ENCODE measurements at regions not wholly inside any gene's neighbourhood (a gene's known extent, or its start where the extent isn't known, plus 50 kb on each side); places are given as distances from the start of the nearest gene placed in this dataset.

DNA sequence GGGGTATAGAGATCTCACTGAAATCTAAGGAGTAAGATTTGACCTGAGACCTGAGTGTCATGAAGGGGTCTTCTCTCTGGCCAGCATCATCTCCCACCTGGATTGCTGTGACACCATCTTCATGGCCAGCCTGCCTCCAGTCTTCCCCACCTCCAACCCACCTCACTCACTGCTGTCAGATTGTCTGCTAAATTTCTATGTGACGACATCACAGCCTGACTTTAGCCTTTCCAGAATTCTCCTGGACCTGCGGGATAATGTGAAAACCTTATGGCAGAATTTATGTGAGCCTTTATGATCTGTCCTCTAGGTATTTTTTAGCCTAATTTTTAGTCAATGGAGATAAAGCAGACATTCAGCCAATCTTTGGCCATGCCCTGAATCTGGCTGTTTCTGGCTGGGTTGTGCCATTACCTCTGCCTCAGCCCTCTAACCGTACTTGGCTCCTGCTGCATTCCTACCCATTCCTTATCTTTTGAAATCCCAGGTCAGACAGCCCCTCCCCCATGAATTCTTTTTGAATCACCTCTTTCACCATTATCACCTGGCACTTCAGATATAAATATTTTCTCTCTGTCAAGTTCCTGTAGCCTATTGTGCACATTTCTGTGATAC lies 66.4 kb upstream of the MMADHC start:
- intact Hi-C loops (cut with DNase I; ENCODE audit: low total_unique reads), result no loop called here
- no peaks in the 10 kb centered on the region for H3K27me3 ChIP-seq
- H3K27ac ChIP-seq, result no peak overlapping the region
- H3K9me3 ChIP-seq, result peaks cover 0 to 4% of the 10 kb centered on the region in 2 donors
- no peaks in the 10 kb centered on the region for H3K36me3 ChIP-seq
- H3K4me1 ChIP-seq, result no peaks in the 10 kb centered on the region
- no peak for DNase-seq
- no peak for TF ChIP-seq POLR2A (IDR thresholded peaks at IDR 0.05)
- TF ChIP-seq, protein P1, sequence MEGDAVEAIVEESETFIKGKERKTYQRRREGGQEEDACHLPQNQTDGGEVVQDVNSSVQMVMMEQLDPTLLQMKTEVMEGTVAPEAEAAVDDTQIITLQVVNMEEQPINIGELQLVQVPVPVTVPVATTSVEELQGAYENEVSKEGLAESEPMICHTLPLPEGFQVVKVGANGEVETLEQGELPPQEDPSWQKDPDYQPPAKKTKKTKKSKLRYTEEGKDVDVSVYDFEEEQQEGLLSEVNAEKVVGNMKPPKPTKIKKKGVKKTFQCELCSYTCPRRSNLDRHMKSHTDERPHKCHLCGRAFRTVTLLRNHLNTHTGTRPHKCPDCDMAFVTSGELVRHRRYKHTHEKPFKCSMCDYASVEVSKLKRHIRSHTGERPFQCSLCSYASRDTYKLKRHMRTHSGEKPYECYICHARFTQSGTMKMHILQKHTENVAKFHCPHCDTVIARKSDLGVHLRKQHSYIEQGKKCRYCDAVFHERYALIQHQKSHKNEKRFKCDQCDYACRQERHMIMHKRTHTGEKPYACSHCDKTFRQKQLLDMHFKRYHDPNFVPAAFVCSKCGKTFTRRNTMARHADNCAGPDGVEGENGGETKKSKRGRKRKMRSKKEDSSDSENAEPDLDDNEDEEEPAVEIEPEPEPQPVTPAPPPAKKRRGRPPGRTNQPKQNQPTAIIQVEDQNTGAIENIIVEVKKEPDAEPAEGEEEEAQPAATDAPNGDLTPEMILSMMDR (IDR thresholded peaks at IDR 0.05), result no peak
- no peak overlapping the region for H3K4me3 ChIP-seq

DNA sequence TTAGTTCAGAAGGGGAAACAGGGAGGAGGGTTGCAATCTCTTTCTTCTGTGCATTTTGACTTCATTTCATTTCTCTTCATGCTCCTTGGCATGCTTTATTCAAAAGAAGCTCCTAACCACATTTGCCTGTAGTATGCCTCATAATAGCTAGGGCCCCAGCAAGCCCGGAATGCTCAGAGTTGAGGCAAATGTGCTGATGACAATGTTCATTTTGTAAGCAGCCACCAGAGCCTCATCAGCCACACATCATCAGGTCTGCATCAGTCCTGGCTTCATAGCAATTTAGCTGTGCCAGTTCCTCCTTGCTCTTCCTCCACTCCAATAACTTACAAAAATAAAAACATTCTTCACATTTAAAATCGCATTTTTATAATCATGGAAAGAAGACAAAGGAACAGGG lies 65.4 kb upstream of the MMADHC start:
- intact Hi-C loops (cut with DNase I; ENCODE audit: low total_unique reads), result no loop called here
- H3K9me3 ChIP-seq, result peaks cover 0 to 4% of the 10 kb centered on the region in 2 donors
- H3K27ac ChIP-seq, result no peak overlapping the region
- H3K36me3 ChIP-seq, result no peaks in the 10 kb centered on the region
- H3K4me1 ChIP-seq, result no peaks in the 10 kb centered on the region
- DNase-seq, result no peak
- TF ChIP-seq POLR2A (IDR thresholded peaks at IDR 0.05), result no peak
- TF ChIP-seq, protein P1 (IDR thresholded peaks at IDR 0.05), result no peak
- H3K4me3 ChIP-seq, result no peak overlapping the region
- no peaks in the 10 kb centered on the region for H3K27me3 ChIP-seq

DNA sequence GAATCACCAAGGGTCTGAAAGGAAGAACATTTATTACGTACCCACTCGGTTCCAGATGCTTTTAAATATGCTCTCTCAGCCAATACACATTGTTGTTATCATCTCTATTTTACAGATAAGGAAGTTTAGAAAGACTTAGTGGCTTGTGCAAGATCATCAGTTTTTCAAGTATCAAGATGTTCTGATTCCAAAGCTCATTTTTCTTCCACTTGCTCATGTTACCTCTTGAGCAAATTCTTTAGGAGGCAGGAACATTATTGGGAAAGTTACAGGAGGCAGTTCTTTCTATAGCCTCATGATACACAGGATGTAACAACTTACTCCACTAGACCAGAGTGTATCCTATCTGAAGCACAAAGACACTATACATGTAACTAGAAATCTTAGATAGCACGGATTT lies 65.0 kb upstream of the MMADHC start:
- TF ChIP-seq POLR2A (IDR thresholded peaks at IDR 0.05), result no peak
- TF ChIP-seq, protein P1 (IDR thresholded peaks at IDR 0.05), result no peak
- H3K27me3 ChIP-seq, result no peaks in the 10 kb centered on the region
- DNase-seq, result no peak
- no peaks in the 10 kb centered on the region for H3K4me1 ChIP-seq
- peaks cover 0 to 4% of the 10 kb centered on the region in 2 donors for H3K9me3 ChIP-seq
- intact Hi-C loops (cut with DNase I; ENCODE audit: low total_unique reads), result no loop called here
- no peak overlapping the region for H3K4me3 ChIP-seq
- H3K36me3 ChIP-seq, result no peaks in the 10 kb centered on the region
- no peak overlapping the region for H3K27ac ChIP-seq

DNA sequence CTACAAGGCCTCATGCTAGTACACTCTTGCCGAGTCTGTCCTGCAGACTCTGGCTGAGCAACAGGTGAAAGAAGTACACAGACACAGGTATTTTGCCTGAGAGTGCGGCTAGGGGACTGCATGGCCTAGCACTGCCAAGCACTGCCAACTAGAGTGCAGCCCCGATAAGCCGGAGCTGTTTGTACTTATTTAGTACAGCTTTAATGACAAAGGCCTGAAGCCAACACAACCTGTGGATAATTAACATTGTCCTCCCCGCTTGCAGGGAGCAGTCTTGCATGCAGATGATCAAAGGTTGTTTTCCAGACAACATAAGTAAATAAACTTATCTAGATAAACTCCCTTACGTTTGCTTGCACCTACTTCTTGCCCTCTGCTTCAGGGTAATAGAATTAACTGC lies 63.7 kb upstream of the MMADHC start:
- TF ChIP-seq POLR2A (IDR thresholded peaks at IDR 0.05), result no peak
- TF ChIP-seq, protein P1 (IDR thresholded peaks at IDR 0.05), result no peak
- H3K4me3 ChIP-seq, result no peak overlapping the region
- H3K27ac ChIP-seq, result no peak overlapping the region
- intact Hi-C loops (cut with DNase I; ENCODE audit: low total_unique reads), result no loop called here
- H3K4me1 ChIP-seq, result no peaks in the 10 kb centered on the region
- no peaks in the 10 kb centered on the region for H3K36me3 ChIP-seq
- H3K27me3 ChIP-seq, result no peaks in the 10 kb centered on the region
- peaks cover 0 to 4% of the 10 kb centered on the region in 2 donors for H3K9me3 ChIP-seq
- no peak for DNase-seq

DNA sequence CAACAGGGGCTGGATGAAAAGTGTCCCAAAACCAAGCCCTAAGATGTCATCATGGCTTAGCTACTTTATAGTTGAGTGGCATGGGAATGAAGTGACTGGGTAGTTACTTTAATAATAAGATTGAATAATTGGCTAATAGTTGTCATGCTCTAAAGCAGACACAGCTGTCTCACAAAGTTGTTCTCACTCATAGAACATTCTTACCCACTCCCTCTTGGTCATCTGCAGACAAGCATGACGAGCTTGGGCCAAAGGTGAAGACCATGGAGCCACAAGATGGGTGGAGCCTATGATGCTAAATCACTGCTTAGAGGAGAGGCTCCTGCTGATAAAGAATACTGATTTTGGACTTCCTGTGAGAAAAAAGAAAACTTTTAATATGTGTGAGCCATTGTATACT lies 62.4 kb upstream of the MMADHC start:
- H3K27ac ChIP-seq, result no peak overlapping the region
- intact Hi-C loops (cut with DNase I; ENCODE audit: low total_unique reads), result no loop called here
- DNase-seq, result no peak

More for the DNA sequence above, 62.4 kb upstream of the MMADHC start:
- TF ChIP-seq, protein P1 (IDR thresholded peaks at IDR 0.05), result no peak
- TF ChIP-seq POLR2A (IDR thresholded peaks at IDR 0.05), result no peak
- no peak overlapping the region for H3K4me3 ChIP-seq
- H3K27me3 ChIP-seq, result no peaks in the 10 kb centered on the region
- H3K4me1 ChIP-seq, result no peaks in the 10 kb centered on the region
- no peaks in the 10 kb centered on the region for H3K36me3 ChIP-seq
- no peaks in the 10 kb centered on the region for H3K9me3 ChIP-seq
